Posterior vena cava (tissue), 2 donors: ENCODE measurements at regions not wholly inside any gene's neighbourhood (a gene's known extent, or its start where the extent isn't known, plus 50 kb on each side); places are given as distances from the start of the nearest gene placed in this dataset.
"Not testable (repeated sequence)": the region's sequence is repeated elsewhere in the genome, so short reads cannot be mapped to it uniquely, and the experiment has no call there.

Source experiments
- DNase-seq: peaks from one replicate; pipeline ENCODE4 v3.0.0-alpha.2; 2020; ENCODE audit warnings: low spot score
- intact Hi-C, 2 donors: fragments of 100-400 bp; cut with DNase I; formaldehyde crosslinking; loops; one replicate each; pipeline versions ENCODE4 v1.14.1 to v1.14.2; 2022 to 2023
- donor health status: DM: yes; HTN: yes; CAD: no.
- donor health status: DM: yes; HTN: yes; CAD: no.

DNA sequence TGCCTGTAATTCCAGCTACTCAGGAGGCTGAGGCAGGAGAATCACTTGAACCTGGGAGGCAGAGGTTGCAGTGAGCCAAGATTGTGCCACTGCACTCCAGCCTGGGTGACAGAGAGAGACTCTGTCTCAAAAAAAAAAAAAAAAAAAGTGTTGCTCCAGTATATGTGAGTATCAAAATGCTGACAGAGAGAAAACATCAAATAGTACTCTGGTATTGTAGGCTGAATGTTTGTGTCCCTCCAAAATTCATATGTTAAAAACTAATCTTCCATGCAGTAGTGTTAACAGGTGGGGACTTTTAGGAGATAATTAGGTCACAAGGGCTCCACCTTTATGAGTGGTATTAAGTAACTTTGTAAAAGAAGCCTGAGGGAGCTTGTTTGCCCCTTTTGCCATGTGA, 67.4 kb upstream of the KLF7 start:
- not testable (repeated sequence) for DNase-seq
- intact Hi-C loops = loop anchor here in 1 of 2 donors (10.0 kb wide), 1 partner anchor 248 kb away; no protein-coding TSS in a partner anchor

DNA sequence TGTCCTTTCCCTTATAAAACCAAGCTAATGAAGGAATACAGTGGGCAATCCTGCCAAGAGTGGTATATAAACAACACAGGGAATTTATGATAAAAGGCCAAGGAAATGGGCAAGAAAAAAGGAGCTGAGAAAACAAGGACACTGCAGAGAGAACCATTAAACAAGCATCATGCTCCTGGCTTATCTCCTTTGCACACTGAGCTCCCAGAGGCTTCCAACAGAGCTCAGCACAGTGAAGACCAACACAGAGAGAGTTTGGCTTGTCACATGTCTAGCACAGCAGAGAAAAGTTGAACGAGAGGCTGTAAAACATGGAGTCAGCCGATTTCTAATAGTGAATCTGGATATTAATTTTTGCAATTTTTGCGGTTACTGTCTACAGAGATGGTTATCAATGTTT, 68.0 kb upstream of the KLF7 start:
- intact Hi-C loops = loop anchor here in 1 of 2 donors (10.0 kb wide), 1 partner anchor 249 kb away; no protein-coding TSS in a partner anchor

DNA sequence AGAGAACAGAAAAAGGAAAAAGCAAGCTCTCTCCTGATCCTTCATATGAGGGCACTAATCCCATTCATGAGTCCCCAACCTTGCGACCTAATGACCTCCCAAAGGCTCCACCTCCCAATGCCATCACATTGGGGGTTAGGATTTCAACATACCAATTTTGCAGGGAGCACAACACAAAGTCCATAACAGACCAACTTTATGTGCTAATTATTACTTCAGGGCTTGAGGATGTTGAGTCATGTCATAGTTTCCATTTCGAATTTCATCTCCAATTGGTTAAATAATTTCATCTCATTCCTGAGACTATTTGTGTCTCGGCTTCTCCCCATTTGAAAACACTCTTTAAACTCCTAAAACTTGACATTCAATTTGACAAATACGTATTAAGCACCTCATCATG, 69.9 kb upstream of the KLF7 start:
- intact Hi-C loops = loop anchor here in 1 of 2 donors (10.0 kb wide), 1 partner anchor 251 kb away; no protein-coding TSS in a partner anchor
- no peak for DNase-seq

More for the DNA sequence above, 68.0 kb upstream of the KLF7 start:
- no peak for DNase-seq

DNA sequence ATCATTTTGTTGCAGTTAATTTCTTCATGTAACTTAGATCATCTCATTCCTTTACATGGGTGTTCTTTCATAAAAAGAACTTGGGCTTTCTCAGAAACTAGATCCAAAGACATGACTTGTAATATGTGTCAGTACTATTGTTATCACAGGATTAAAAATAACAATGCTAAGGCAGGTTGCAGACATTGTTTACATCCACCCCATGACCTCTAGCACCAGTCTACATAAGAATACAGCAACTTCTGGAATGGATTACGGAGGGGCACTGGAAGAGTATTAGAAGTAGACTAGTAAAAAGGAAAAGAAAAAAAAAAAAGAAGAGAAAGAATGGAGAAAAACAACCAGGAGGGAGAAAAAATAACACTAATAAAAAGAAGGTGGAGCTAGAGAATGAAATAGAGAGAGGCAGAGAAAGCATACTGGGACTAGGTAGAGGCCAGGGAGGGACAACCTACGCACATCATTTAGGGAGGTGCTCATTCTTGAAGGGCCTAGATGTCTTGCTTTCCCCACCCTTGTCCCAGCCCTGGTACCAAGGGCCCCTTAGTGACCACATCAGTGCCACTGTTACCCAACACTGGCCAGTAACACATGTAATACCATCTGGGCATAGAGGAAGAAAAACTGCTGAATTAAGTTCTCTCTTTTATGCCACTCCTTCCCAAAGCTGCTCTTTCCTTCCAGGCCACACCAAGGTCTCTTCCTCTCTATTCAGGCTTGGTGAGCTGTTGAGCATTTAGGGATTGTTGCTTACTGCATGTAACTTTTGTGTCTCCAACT, 70.6 kb upstream of the KLF7 start:
- DNase-seq = no peak
- intact Hi-C loops = loop anchor here in 1 of 2 donors (10.0 kb wide), 1 partner anchor 252 kb away; no protein-coding TSS in a partner anchor

DNA sequence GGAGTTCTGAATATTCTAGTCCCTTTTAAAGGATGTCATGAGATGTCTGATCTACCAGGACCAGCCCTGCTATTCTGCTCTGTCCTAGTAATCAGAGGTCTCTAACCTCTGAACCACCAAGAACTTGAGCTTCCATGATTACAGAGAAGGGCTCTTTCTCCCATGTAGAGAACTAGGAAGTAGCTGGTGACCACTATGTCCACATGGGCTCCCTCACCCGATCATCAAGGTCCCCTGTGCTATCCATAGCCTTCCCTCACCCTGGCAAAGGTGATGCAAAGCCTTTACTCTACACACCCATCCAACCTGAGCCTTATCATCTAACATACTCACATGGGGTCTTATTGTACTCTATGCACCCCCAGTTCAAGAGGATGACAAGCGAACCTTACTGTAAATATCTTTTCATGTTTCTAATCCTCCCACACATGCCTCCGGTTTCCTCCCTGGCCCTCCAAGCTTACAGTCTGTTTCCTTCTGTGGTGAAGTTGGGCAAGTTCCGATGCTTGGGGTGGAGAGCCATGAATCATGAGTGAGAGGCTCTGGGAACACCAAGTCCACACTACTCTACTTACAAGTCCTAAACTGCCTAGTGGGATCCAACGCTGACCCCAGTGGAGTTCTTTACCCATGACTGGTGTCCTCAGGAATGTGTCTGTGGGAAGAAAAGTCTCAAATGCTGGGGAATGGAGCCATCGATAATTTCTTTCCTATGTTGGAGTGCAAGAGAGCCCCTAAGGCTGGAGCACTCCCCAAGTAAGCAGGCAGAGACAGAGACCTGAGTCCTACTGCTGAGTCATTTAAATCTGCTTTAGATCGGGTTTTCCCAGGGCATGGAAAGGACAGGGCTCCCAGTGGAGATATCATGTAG, 73.3 kb upstream of the KLF7 start:
- intact Hi-C loops = loop anchor here in 1 of 2 donors (10.0 kb wide), 1 partner anchor 254 kb away; no protein-coding TSS in a partner anchor
- peak; percentile 89 for DNase-seq

DNA sequence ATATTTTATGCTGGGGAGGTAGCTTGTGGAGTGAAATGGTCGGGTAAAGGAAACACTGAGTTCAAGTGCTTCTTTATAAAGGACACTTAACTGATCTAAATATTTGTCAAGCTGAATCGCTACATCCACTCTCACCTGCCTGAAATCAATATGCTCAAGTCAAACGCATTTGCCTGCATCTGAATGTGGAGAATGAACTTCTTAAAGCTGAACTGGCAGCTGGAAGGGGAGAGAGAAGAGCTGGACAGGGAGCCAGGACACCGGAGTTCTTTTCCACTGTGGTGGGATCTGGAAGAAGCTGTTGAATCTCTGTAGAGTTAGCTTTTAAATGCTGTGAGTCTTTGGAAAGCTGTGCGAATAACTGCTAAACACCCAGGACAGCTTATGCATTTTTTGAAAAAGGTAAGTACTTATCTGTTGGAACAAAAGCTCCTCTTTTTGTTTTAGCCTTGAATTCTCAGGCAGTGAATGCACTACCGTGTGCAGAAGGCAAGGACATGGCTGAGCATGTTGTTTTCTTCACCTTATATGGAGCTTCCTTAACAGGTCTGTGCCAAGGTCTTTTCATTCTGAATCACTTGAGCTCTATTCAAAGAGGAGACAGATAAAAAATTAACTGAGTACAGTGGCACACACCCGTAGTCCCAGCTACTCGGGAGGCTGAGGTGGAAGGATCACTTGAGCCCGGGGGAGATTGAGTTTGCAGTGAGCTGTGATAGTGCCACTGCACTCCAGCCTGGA, 74.2 kb upstream of the KLF7 start:
- intact Hi-C loops = loop anchor here in 1 of 2 donors (10.0 kb wide), 1 partner anchor 255 kb away; no protein-coding TSS in a partner anchor
- no peak for DNase-seq

DNA sequence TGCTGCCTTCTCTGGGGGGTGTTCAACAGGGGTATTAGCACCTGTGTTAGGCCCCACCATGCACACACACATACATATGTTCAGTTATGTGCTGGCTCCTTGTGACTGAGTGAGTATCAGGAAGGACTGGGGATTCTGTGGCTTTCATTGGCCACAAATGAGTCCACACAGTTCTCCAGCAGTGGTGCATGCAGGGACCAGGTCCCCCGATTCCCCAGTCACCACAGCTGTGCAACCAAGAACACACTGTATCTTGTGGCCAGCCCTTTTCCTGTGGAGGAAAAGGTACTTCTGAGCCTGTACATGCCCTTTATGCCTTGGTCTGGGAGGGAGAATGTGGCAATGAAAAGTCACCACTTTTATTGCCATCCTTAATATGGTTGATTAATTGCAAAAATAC, 74.9 kb upstream of the KLF7 start:
- no peak for DNase-seq
- intact Hi-C loops = no loop called here

DNA sequence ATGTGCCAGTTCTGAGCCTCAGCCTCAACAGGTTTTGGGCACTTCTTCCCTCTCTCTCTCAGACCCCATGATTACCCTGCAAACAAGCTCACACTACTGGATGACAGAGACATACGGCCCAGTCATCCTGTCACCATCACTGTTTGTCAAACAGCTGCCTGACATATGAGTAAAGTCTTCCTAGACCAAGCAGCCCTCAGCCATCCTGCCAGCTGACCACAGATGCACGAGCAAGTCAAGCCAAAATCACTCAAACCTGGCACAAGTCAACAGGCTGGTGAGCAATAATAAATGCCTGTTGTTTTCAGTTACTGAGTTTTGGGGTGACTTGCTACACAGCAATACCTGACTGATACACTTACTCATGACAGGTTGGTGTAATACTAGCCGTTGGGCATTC, 75.5 kb upstream of the KLF7 start:
- intact Hi-C loops = no loop called here

DNA sequence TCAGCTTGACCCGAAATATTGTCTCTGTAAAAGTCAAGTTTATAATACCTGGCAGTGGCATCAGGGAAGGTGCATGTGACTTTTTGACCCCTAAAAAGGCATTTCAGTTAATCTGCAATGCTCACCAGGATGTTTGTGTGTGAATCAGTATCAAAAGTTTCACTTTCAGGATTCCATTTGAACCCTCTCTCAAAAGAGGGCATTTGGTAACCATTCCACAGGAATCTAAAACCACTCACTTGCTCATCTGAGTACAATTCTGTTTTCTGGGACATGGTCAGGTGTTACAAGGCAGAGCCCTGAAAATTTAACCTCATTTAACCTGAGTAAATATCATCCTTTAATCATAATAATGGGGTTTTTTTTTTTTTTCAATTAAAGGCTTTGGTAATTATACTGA, 77.9 kb upstream of the KLF7 start:
- intact Hi-C loops = no loop called here
- DNase-seq = no peak

More for the DNA sequence above, 75.5 kb upstream of the KLF7 start:
- DNase-seq = no peak

DNA sequence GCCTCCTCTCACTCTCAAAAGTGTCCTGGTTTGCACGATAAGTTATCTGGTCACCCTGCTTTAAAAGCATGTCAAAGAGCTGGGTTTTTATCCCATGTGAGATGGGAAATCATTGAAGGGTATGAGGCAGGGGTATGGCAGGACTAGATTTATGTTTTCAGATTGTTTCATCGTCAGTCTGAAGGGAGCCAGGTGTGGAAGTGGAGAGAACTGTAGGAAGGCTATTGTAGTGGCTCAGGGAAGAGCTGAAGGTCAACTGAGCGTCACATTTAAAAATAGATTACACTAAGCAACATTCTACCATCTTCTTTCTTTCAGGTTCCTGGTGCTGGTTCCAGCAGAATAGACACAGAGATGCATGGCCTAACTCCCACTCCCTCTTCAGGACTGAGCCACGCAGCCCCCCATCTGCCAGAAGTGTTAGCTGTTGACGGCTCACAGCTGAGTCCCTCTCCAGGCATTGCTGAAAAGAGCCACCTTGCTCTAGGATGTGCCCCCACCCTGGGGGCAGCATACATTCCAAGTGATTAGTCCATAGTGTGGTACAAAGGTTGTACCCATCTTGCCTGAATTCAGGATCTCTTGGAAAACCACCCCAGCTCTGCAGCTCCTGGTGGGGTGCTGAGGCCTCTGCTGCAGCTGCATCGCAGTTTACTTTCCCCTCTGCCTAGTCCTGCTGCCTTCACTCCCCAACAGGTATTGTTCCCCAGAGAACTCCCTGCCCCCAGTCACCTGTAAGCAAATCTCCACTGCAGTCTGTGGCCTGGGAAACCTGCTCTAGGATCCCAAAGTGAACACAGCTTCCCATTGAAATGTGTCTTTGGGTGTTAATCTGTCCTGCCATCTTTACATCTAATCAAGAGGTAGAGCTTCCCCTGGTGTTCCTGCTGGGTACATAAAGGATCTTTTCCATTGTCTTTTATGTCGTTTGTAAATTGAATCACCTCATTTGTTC, 79.5 kb upstream of the KLF7 start:
- intact Hi-C loops = no loop called here
- no peak for DNase-seq

DNA sequence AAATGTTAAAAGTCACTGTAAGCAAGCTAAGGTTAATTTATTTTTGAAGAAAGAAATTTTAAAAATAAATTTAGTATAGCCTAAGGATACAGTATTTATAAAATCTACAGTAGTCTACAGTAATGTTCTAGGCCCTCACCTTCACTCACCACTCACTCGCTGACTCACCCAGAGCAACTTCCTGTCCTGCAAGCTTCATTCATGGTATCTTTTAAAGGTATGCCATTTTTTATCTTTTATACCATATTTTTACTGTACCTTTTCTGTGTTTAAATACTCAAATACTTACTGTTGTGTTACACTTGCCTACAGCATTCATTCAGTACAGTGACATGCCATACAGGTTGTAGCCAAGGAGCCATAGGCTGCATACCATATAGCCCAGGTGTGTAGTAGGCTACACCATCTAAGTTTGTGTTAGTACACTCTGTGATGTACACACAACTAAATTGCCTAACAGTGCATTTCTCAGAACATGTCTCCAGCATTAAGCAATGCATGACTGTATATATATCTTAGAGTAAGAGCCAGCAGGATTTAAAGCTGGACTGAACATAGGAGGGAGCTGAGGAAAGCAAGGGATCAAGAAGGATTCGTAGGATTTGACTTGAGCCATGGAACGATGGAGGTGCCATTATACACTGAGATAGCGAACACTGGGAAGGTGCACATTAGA, 83.1 kb upstream of the KLF7 start:
- intact Hi-C loops = no loop called here
- no peak for DNase-seq

DNA sequence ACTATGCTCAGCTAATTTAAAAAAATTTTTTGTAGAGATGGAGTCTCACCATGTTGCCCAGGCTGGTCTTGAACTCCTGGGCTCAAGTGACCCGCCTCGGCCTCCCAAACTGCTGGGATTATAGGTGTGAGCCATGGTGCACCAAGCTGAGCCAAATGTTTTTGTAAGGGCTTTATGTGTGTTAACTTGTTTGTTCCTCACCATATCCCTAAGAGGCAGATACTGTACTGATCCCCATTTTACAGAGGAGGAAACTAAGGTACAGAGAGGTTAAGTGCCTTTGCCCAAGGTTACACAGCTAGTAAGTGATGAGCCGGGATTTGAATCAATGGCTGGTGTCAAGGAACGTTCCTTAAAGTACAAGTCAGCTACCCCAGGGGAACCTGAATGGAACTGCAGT, 85.3 kb upstream of the KLF7 start:
- no peak for DNase-seq
- intact Hi-C loops = loop anchor here in 1 of 2 donors (10.0 kb wide), 2 partner anchors 84 to 86 kb away; partner anchors contain the start of gene KLF7

DNA sequence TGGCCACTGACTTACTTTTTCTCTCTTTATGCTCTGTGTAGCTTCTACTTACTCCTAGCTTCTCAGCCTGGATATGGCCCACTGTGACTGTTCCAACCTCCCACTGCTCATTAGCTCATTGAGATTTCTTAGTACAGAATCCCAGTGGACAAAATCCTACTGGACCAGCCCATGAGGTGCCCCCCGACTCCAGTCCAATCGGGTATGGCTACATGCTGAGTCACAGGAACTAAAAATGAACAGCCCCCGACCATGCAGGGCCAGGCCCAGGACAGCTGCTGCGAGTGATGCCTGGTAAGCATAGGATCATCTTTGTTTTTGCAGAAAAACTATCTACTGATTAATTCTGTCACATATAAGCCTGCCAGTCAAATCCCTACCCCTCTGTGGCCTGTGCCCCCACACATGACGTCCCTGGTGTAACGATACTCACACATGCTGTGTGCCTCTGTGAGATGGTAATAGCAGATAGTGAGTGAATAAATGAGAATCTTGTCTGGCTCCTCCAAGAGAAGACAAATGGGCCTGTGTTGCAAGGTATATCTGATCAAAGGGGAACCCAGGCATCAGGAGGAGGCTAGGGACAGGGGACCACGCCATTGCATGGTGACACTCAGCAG, 85.9 kb upstream of the KLF7 start:
- no peak for DNase-seq
- intact Hi-C loops = loop anchor here in 1 of 2 donors (10.0 kb wide), 2 partner anchors 83 to 87 kb away; partner anchors contain the start of gene KLF7

DNA sequence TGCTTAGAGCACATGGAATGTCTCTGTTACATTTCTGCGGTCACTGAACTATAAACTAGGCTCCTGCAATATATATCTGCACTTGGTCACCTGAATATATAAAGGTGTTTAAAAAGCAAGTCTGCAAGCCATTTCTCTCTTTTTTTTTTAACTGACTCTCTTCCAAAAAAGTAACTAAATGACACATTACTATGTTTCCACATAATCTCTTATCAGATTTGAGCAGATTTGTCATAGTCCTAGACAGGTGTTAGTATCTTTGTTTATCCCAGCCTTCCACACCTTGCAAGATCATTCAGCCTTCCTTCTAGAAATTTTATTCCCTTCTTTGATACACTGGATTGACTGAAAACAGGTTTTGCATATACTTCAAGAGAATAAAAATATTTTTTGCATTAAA, 86.7 kb upstream of the KLF7 start:
- intact Hi-C loops = loop anchor here in 1 of 2 donors (10.0 kb wide), 2 partner anchors 82 to 88 kb away; partner anchors contain the start of gene KLF7

DNA sequence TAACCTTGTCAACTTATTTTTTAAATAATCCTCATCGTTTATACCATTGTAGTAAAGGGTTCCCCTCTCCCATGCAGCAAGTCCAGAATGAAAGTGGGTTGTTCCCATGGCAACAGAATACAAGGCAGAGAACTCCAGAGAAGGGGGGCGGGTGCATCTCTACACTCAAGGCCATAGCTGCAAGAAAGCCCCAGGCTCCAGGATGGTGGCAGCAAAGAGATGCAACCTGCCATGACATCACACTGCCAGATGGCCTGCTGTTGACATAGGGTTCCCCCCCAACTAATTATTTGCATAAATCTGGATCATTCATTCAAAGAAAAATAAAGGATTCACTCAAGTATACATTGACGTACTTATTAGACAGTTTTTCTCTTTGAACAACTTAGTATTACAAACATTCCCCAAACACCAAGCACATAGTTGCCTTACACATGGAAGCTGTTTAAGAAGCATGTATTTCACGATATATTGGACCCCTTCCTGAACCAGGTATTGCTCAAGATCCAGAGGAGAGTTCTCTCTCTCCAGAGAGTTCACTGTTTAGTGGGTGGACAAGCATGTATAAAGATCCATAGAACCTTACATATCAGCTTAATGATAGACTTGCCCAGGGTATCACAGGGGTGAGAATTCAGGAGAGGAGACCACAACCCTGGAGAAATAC, 87.4 kb upstream of the KLF7 start:
- intact Hi-C loops = loop anchor here in 1 of 2 donors (10.0 kb wide), 2 partner anchors 82 to 88 kb away; partner anchors contain the start of gene KLF7
- no peak for DNase-seq

More for the DNA sequence above, 86.7 kb upstream of the KLF7 start:
- no peak for DNase-seq

DNA sequence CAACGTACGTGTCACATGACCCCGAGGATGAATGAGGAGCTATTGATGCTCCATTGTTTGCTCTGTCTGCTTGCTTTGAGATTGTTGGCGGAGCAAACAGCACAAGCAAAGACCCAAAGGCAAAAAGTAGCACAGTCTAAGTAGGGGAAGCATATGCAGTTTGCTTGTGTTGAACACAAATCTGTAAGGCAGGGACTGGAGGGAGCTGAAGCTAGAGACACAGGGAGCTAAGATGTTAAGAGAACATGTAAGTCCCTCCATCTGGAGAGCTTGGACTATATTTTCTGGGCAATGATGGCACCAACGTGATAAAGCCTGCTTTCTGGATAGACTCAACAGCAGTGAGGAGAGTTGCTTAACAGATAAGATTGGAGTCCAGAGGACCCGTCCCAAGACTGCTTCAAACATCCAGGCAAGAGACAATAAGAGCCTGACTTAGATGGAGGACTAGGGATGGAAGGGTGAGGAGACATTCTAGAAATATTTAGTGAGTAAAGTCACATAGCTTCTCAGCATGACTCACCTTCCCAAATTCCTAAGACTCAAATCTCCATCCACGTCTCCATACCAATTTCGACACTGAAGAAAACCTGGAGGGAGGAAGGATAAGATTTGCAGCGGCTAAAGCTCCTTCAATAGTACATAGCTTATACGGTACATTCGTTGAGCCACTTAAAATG, 88.1 kb upstream of the KLF7 start:
- intact Hi-C loops = loop anchor here in 1 of 2 donors (10.0 kb wide), 2 partner anchors 81 to 89 kb away; partner anchors contain the start of gene KLF7
- no peak for DNase-seq
